ENCODE measurements at regions not wholly inside any gene's neighbourhood (a gene's known extent, or its start where the extent isn't known, plus 50 kb on each side); places are given as distances from the start of the nearest gene placed in this dataset.
"Not testable (repeated sequence)": the region's sequence is repeated elsewhere in the genome, so short reads cannot be mapped to it uniquely, and the experiment has no call there.

- DNase-seq (ENCODE audit: low read depth), result no peak
- no peak overlapping the region for H3K4me3 ChIP-seq (ENCODE audit: low read depth, low read length)
- TF ChIP-seq CTCF (IDR thresholded peaks at IDR 0.05; ENCODE audit: control insufficient read depth, extremely low read depth, insufficient read depth), result no peak
These were observed 135.0 kb upstream of the PRR16 start for GRCh38 chr5:120329095-120329494.

GRCh38 chr5:120330558-120330957 lies 133.5 kb upstream of the PRR16 start:
- DNase-seq (ENCODE audit: low read depth), result no peak
- no peak overlapping the region for H3K4me3 ChIP-seq (ENCODE audit: low read depth, low read length)
- no peak for TF ChIP-seq CTCF (IDR thresholded peaks at IDR 0.05; ENCODE audit: control insufficient read depth, extremely low read depth, insufficient read depth)

GRCh38 chr5:120344181-120344580 lies 119.9 kb upstream of the PRR16 start:
- DNase-seq (ENCODE audit: low read depth), result no peak
- H3K4me3 ChIP-seq (ENCODE audit: low read depth, low read length), result no peak overlapping the region
- TF ChIP-seq CTCF (IDR thresholded peaks at IDR 0.05; ENCODE audit: control insufficient read depth, extremely low read depth, insufficient read depth), result no peak

- H3K4me3 ChIP-seq (ENCODE audit: low read depth, low read length), result no peak overlapping the region
- no peak for TF ChIP-seq CTCF (IDR thresholded peaks at IDR 0.05; ENCODE audit: control insufficient read depth, extremely low read depth, insufficient read depth)
These were observed 118.2 kb upstream of the PRR16 start for GRCh38 chr5:120345947-120346346.

GRCh38 chr5:120351071-120351470 lies 113.0 kb upstream of the PRR16 start:
- not testable (repeated sequence) for DNase-seq (ENCODE audit: low read depth)

More at GRCh38 chr5:120345947-120346346, 118.2 kb upstream of the PRR16 start:
- no peak for DNase-seq (ENCODE audit: low read depth)

GRCh38 chr5:120354126-120354525 lies 110.0 kb upstream of the PRR16 start:
- no peak for DNase-seq (ENCODE audit: low read depth)
- TF ChIP-seq CTCF (IDR thresholded peaks at IDR 0.05; ENCODE audit: control insufficient read depth, extremely low read depth, insufficient read depth), result no peak
- no peak overlapping the region for H3K4me3 ChIP-seq (ENCODE audit: low read depth, low read length)

More at GRCh38 chr5:120351071-120351470, 113.0 kb upstream of the PRR16 start:
- H3K4me3 ChIP-seq (ENCODE audit: low read depth, low read length), result not testable (repeated sequence)

GRCh38 chr5:120358949-120359348 lies 105.2 kb upstream of the PRR16 start:
- TF ChIP-seq CTCF (IDR thresholded peaks at IDR 0.05; ENCODE audit: control insufficient read depth, extremely low read depth, insufficient read depth), result no peak
- no peak for DNase-seq (ENCODE audit: low read depth)

More at GRCh38 chr5:120358949-120359348, 105.2 kb upstream of the PRR16 start:
- no peak overlapping the region for H3K4me3 ChIP-seq (ENCODE audit: low read depth, low read length)

Measured in LNCaP clone FGC (cell line).